Lower leg skin (tissue), 3 donors: ENCODE measurements at regions not wholly inside any gene's neighbourhood (a gene's known extent, or its start where the extent isn't known, plus 50 kb on each side); places are given as distances from the start of the nearest gene placed in this dataset.

Source experiments
- CTCF ChIP-seq, 3 donors: fragments of 450-650 bp; IDR thresholded peaks; one replicate each; pipeline ENCODE4 v1.5.1; 2016; ENCODE audit warnings: antibody characterized with exemption in 3 of 3, mild to moderate bottlenecking in 3 of 3, moderate library complexity in 2 of 3
- POLR2A ChIP-seq, 2 donors: fragments of 450-650 bp; IDR thresholded peaks; one replicate each; pipeline ENCODE4 v1.6.1; 2016 to 2017; ENCODE audit warnings: antibody characterized with exemption in 2 of 2, mild to moderate bottlenecking in 1 of 2, moderate library complexity in 1 of 2

DNA sequence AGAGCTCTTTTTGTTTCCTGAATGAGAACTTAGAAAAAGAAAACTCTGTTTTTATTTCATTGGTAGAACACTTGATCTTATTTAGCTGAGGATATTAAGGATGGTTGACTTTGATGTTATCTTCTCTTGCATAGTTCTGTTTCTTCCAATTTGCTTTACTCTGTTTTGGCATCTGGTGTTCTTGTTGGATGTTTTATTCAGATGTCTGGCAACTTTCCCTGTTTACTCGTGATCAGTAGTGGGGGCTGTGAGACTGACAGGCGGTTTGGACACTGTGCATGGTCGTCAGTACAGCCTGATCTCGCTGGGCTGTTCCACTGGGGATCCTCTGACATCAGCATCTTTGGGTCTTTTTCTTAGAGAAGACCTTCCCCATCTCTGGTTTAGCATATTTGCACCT, 100.1 kb downstream of the TSN start:
- TF ChIP-seq CTCF (IDR thresholded peaks at IDR 0.05), result no peak
- TF ChIP-seq POLR2A (IDR thresholded peaks at IDR 0.05), result no peak
